ENCODE measurements at regions not wholly inside any gene's neighbourhood (a gene's known extent, or its start where the extent isn't known, plus 50 kb on each side); places are given as distances from the start of the nearest gene placed in this dataset.

GRCh38 chrX:68999356-68999755 lies 165.9 kb downstream of the PJA1 start:
- no peak overlapping the region for H3K4me3 ChIP-seq (ENCODE audit: low read length in 2 of 2)
- ChIA-PET CTCF (ENCODE audit: partially characterized antibody) (no interaction called here), POLR2A (ENCODE audit: partially characterized antibody) (no interaction called here)
- DNase-seq: no peak
- H3K27me3 ChIP-seq (ENCODE audit: insufficient read depth, low read length): no peaks in the 10 kb centered on the region
- no peaks in the 10 kb centered on the region for H3K36me3 Mint-ChIP-seq
- H3K9me3 Mint-ChIP-seq: no peaks in the 10 kb centered on the region
- H3K27me3 Mint-ChIP-seq: peaks cover 3% of the 10 kb centered on the region in 2 donors
- no peak overlapping the region for H3K4me3 Mint-ChIP-seq
- H3K4me1 Mint-ChIP-seq: no peaks in the 10 kb centered on the region
- H3K27ac ChIP-seq (ENCODE audit: low read depth, low read length): no peak overlapping the region
- intact Hi-C loops (cut with micrococcal nuclease): no loop called here
- H3K36me3 ChIP-seq (ENCODE audit: insufficient read depth, low read length): no peaks in the 10 kb centered on the region
- H3K4me1 ChIP-seq (ENCODE audit: insufficient read depth, low read length): no peaks in the 10 kb centered on the region
- H3K9me3 ChIP-seq (ENCODE audit: control insufficient read depth in 1 of 2, low read length in 2 of 2): no peaks in the 10 kb centered on the region
- no peak overlapping the region for H3K27ac Mint-ChIP-seq

- Histone ChIP-seq H3K27ac (ENCODE audit: low read depth, low read length) (no peak overlapping the region), H3K27me3 (ENCODE audit: insufficient read depth, low read length) (no peaks in the 10 kb centered on the region), H3K9me3 (ENCODE audit: control insufficient read depth in 1 of 2, low read length in 2 of 2) (no peaks in the 10 kb centered on the region), H3K36me3 (ENCODE audit: insufficient read depth, low read length) (no peaks in the 10 kb centered on the region), H3K4me1 (ENCODE audit: insufficient read depth, low read length) (no peaks in the 10 kb centered on the region), H3K4me3 (ENCODE audit: low read length in 2 of 2) (no peak overlapping the region)
- Mint-ChIP-seq H3K27ac (no peak overlapping the region), H3K36me3 (no peaks in the 10 kb centered on the region), H3K4me1 (no peaks in the 10 kb centered on the region), H3K9me3 (no peaks in the 10 kb centered on the region), H3K4me3 (no peak overlapping the region), H3K27me3 (peaks cover 3% of the 10 kb centered on the region in 2 donors)
- ChIA-PET POLR2A (ENCODE audit: partially characterized antibody) (no interaction called here), CTCF (ENCODE audit: partially characterized antibody) (no interaction called here)
- DNase-seq: no peak
- intact Hi-C loops (cut with micrococcal nuclease): no loop called here
Measured at GRCh38 chrX:68998716-68999115, 166.5 kb downstream of the PJA1 start.

DNA sequence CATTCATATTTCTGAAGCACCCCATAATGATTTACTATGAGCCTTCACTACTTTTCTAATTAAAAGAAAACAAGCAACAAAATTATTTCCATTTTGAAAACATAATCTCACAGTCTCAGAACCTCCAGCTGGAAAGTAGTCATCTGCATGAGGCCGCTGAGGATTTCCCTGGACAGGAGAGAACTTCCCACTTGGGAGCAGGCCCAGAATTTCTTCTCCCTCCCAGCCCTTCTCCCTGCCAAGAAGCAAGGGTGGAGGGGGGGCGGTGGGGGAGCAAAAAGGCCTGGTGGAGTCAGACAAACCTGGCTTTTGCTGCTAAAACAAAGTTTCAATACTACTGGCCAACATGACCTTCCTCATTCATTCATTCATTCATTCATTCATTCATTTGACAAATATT lies 167.3 kb downstream of the PJA1 start:
- no peak overlapping the region for H3K4me3 ChIP-seq (ENCODE audit: low read length in 2 of 2)
- no peak overlapping the region for H3K27ac ChIP-seq (ENCODE audit: low read depth, low read length)
- H3K4me1 Mint-ChIP-seq: no peaks in the 10 kb centered on the region
- no peaks in the 10 kb centered on the region for H3K36me3 ChIP-seq (ENCODE audit: insufficient read depth, low read length)
- H3K4me1 ChIP-seq (ENCODE audit: insufficient read depth, low read length): no peaks in the 10 kb centered on the region
- intact Hi-C loops (cut with micrococcal nuclease): no loop called here
- ChIA-PET CTCF (ENCODE audit: partially characterized antibody) (no interaction called here), POLR2A (ENCODE audit: partially characterized antibody) (no interaction called here)
- no peaks in the 10 kb centered on the region for H3K9me3 ChIP-seq (ENCODE audit: control insufficient read depth in 1 of 2, low read length in 2 of 2)
- no peaks in the 10 kb centered on the region for H3K27me3 ChIP-seq (ENCODE audit: insufficient read depth, low read length)
- H3K4me3 Mint-ChIP-seq: no peak overlapping the region
- H3K9me3 Mint-ChIP-seq: no peaks in the 10 kb centered on the region
- H3K27me3 Mint-ChIP-seq: peaks cover 3% of the 10 kb centered on the region in 2 donors
- H3K27ac Mint-ChIP-seq: no peak overlapping the region
- no peak for DNase-seq
- no peaks in the 10 kb centered on the region for H3K36me3 Mint-ChIP-seq

DNA sequence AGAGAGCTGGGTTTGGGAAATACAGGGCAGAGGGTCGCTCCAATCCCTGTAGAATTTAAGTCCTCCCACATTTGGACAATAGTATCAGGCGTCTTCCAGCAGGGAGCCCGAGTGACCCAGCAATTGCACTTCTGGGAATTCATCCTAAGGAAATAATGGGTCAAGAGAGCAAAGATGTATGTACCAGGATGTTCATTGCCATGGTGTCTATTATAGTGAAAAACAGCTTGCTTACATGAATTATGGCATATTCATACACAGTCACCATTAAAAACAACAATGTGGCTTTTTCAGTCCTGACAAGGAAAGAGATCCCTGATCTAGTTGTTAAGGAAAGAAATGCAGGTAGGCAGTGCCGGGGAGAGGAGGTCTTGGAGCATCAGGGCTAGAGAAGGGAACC lies 167.7 kb downstream of the PJA1 start:
- H3K4me1 ChIP-seq (ENCODE audit: insufficient read depth, low read length): no peaks in the 10 kb centered on the region
- no peak overlapping the region for H3K27ac ChIP-seq (ENCODE audit: low read depth, low read length)
- H3K4me3 Mint-ChIP-seq: no peak overlapping the region
- CTCF ChIA-PET (ENCODE audit: partially characterized antibody): no interaction called here
- H3K27me3 ChIP-seq (ENCODE audit: insufficient read depth, low read length): no peaks in the 10 kb centered on the region
- no peaks in the 10 kb centered on the region for H3K4me1 Mint-ChIP-seq
- H3K4me3 ChIP-seq (ENCODE audit: low read length in 2 of 2): no peak overlapping the region
- intact Hi-C loops (cut with micrococcal nuclease): no loop called here
- no peaks in the 10 kb centered on the region for H3K36me3 Mint-ChIP-seq
- H3K9me3 Mint-ChIP-seq: no peaks in the 10 kb centered on the region
- no peak for DNase-seq
- H3K27me3 Mint-ChIP-seq: peaks cover 3% of the 10 kb centered on the region in 2 donors
- no peaks in the 10 kb centered on the region for H3K36me3 ChIP-seq (ENCODE audit: insufficient read depth, low read length)
- H3K27ac Mint-ChIP-seq: no peak overlapping the region
- H3K9me3 ChIP-seq (ENCODE audit: control insufficient read depth in 1 of 2, low read length in 2 of 2): no peaks in the 10 kb centered on the region
- POLR2A ChIA-PET (ENCODE audit: partially characterized antibody): no interaction called here

DNA sequence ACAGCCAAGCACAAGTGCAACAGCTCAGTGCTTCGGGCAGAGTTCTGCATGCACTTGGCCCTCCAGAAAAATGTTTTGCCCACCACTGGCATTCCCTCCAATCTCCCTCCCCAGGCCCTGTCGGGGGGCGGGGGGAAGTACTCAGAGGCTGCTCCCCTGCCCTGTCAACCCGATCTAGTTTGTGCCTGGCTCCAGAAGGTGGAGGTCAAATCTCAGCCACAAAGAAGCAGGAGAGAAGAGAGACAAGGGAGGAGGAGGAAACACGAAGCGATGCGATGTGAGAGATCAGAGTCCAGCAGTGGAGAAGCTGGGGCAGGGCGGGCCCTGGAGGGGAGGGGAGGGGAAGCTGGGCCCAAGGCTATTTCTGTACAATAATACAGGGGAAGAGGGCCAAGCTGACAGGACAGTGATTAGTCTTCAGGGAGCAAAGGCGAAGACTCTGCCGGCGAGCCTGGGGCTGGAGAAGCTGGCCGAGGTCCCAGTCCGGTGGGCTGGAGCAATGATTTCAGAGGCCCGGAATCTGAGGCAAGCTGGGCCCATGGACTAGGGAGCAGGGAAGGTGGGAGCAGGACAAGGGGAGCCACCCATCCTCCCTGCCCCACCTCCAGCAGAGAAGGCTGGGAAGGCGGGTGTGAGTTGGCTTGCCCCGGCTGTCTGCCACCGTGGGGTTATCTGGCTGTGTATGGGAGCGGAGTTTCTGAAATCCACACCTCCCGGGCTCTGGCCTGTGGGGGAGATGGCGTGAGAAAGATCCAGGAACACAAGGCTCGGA lies 167.1 kb downstream of the EFNB1 start:
- H3K4me3 Mint-ChIP-seq: peak overlapping the region in 1 of 8 donors; percentile 25
- no peak overlapping the region for H3K4me3 ChIP-seq (ENCODE audit: low read length in 2 of 2)
- H3K27me3 ChIP-seq (ENCODE audit: insufficient read depth, low read length): no peaks in the 10 kb centered on the region
- POLR2A ChIA-PET (ENCODE audit: partially characterized antibody): no interaction called here
- H3K4me1 Mint-ChIP-seq: no peaks in the 10 kb centered on the region
- intact Hi-C loops (cut with micrococcal nuclease): no loop called here
- H3K9me3 ChIP-seq (ENCODE audit: control insufficient read depth in 1 of 2, low read length in 2 of 2): no peaks in the 10 kb centered on the region
- H3K36me3 Mint-ChIP-seq: no peaks in the 10 kb centered on the region
- H3K9me3 Mint-ChIP-seq: no peaks in the 10 kb centered on the region
- H3K27ac ChIP-seq (ENCODE audit: low read depth, low read length): no peak overlapping the region
- CTCF ChIA-PET (ENCODE audit: partially characterized antibody): no interaction called here
- peaks cover 3% of the 10 kb centered on the region in 2 donors for H3K27me3 Mint-ChIP-seq
- H3K27ac Mint-ChIP-seq: no peak overlapping the region
- H3K4me1 ChIP-seq (ENCODE audit: insufficient read depth, low read length): no peaks in the 10 kb centered on the region
- DNase-seq: no peak
- no peaks in the 10 kb centered on the region for H3K36me3 ChIP-seq (ENCODE audit: insufficient read depth, low read length)

DNA sequence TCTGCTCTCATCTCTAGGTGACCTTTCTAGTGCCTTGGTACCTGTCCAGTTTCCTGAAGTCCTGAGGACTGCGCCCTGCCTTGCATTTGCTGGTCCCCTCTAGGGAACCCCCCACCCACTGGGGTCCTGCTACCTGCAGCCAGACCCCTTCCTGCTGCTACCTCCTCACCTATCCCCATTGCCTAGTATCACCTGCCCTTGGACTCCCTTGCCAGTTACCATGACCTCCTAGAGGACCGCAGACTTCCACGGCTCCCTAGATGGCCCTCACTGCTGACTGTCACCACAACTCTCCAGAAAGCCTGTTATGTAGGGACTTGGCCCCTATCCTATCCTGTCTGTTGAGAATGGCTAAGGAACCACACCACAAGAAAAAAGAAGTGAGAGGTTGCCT lies 166.6 kb downstream of the EFNB1 start:
- no peak overlapping the region for H3K4me3 ChIP-seq (ENCODE audit: low read length in 2 of 2)
- H3K27ac Mint-ChIP-seq: no peak overlapping the region
- ChIA-PET POLR2A (ENCODE audit: partially characterized antibody) (no interaction called here), CTCF (ENCODE audit: partially characterized antibody) (no interaction called here)
- no peaks in the 10 kb centered on the region for H3K36me3 Mint-ChIP-seq
- intact Hi-C loops (cut with micrococcal nuclease): no loop called here
- DNase-seq: no peak
- peaks cover 3% of the 10 kb centered on the region in 2 donors for H3K27me3 Mint-ChIP-seq
- H3K9me3 ChIP-seq (ENCODE audit: control insufficient read depth in 1 of 2, low read length in 2 of 2): no peaks in the 10 kb centered on the region
- no peak overlapping the region for H3K27ac ChIP-seq (ENCODE audit: low read depth, low read length)
- H3K36me3 ChIP-seq (ENCODE audit: insufficient read depth, low read length): no peaks in the 10 kb centered on the region
- H3K27me3 ChIP-seq (ENCODE audit: insufficient read depth, low read length): no peaks in the 10 kb centered on the region
- no peaks in the 10 kb centered on the region for H3K4me1 ChIP-seq (ENCODE audit: insufficient read depth, low read length)
- H3K4me1 Mint-ChIP-seq: no peaks in the 10 kb centered on the region
- no peaks in the 10 kb centered on the region for H3K9me3 Mint-ChIP-seq
- peak overlapping the region in 1 of 8 donors; percentile 31 for H3K4me3 Mint-ChIP-seq

- H3K27me3 Mint-ChIP-seq: peaks cover 3% of the 10 kb centered on the region in 2 donors
- Histone ChIP-seq H3K27ac (ENCODE audit: low read depth, low read length) (no peak overlapping the region), H3K36me3 (ENCODE audit: insufficient read depth, low read length) (no peaks in the 10 kb centered on the region), H3K4me1 (ENCODE audit: insufficient read depth, low read length) (no peaks in the 10 kb centered on the region), H3K4me3 (ENCODE audit: low read length in 2 of 2) (no peak overlapping the region), H3K9me3 (ENCODE audit: control insufficient read depth in 1 of 2, low read length in 2 of 2) (no peaks in the 10 kb centered on the region), H3K27me3 (ENCODE audit: insufficient read depth, low read length) (no peaks in the 10 kb centered on the region)
- intact Hi-C loops (cut with micrococcal nuclease): no loop called here
- POLR2A ChIA-PET (ENCODE audit: partially characterized antibody): no interaction called here
- H3K4me1 Mint-ChIP-seq: no peaks in the 10 kb centered on the region
- DNase-seq: no peak
- H3K27ac Mint-ChIP-seq: no peak overlapping the region
- H3K36me3 Mint-ChIP-seq: no peaks in the 10 kb centered on the region
- H3K9me3 Mint-ChIP-seq: peaks cover 0 to 2% (median 0%) of the 10 kb centered on the region in 8 donors
- no peak overlapping the region for H3K4me3 Mint-ChIP-seq
- CTCF ChIA-PET (ENCODE audit: partially characterized antibody): no interaction called here
Measured at GRCh38 chrX:68994891-68995255, 166.1 kb downstream of the EFNB1 start.

Data from CD4-positive, alpha-beta memory T cell (primary cell).